ENCODE measurements at regions not wholly inside any gene's neighbourhood (a gene's known extent, or its start where the extent isn't known, plus 50 kb on each side); places are given as distances from the start of the nearest gene placed in this dataset.

DNA sequence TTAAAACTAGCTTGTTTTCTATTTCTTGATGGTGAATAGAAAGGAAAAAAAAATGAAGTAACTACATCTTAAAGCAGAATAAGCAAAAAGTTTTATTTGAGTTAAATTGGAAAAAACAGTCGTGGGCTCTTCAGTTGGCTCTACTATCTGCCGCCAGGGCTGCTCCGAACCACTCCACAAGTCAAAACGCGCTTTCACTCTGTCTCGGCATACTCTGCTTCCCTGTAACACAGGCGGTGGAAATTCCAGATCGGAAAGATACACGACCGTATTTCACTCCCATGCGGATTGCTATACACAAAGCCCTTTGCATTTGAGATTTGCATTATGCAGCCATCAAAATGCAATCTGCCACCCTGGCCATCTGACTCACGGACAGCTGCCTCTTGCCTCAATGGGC, 505.6 kb downstream of the IRX1 start:
- DNase-seq (ENCODE audit: low spot score), result no peak

DNA sequence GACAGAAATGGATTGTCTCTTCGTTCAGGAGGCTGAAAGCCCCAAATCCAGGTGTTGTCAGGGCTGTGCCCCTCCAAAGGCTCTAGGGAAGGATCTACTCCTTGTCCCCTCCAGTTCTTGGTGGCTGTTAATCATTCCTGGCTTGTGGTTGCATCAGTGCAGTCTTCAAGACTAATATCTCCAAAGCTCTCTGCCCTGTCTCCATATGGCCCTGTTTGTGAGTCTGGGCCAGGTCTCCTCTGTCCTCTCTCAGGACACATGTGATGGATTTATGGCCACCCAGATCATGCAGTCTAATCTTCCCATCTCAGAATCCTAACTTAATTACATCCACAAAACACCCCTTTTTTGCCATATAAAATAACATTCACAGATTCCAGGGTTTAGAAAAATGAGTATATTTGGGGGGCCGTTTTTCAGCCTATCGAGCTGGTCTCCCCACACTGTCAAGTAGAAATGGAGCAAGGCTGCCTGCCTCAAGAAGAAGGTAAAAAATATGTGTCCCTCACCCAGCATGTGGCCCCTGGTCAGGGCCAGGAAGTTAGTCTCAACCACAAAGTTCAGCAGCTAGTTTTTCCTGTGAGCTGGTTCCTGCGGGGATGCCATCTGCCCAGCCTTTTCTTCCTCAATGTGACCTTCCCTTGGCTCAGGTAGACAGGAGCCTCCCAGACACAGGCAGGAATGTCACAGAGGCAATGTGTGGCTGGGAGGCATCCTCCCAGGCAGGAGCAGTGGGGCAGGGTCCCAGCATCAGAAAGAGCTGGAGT, 509.4 kb downstream of the IRX1 start:
- no peak for DNase-seq (ENCODE audit: low spot score)

DNA sequence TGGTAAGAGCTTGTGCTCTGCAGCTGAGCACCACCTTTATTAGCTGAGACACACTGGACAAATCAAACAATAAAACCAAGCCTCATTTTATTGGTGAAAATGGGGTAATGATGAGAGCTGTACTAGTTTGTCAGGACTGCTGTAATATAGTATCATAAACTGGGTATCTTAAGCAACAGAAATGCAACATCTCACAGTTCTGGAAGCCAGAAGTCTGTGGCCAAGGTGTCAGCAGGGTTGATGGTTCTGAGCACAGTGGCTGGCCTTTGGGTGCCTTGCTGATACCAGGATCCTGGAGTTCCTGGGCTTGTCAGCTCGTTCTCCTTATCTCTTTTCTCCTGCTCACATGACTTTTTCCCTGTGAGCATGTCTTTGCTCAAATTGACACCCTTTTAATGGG, 513.1 kb downstream of the IRX1 start:
- DNase-seq (ENCODE audit: low spot score), result no peak

DNA sequence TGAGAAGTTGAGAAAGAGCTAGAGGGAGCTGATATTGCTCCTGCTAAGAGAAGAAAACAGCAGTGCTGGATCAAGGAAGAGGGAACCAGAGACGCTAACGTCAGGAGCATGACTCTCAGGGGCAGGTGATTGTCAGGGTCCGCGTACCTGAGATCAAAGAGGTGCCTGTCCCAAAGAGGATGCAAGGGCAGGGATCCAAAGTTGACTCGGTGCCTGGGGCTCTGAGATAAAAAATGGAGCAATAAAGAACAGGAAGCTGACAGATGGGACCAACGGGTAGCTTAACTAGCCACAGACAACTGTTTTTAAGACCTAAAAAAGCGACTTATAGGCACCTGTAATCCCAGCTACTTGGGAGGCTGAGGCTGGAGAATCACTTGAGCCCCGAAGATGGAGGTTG, 517.8 kb downstream of the IRX1 start:
- no peak for DNase-seq (ENCODE audit: low spot score)

DNA sequence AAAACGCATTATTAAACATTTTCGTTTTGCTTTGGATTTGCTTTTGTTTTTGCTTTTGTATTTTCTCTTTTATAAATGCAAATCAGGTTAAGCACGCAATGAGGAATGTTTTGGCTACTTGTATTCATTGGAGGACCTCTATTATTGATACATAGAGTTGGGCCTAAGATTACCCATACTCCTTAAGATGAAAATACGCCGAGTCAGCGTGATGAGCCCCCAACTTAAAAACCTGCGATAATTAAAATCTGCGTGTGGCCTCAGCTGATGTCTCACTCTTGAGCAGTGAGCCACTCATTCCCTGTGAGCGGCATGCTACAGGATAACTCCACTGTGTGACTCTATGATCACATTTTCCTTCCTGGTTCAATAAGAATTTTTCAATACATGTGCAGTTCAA, 518.3 kb downstream of the IRX1 start:
- no peak for DNase-seq (ENCODE audit: low spot score)

DNA sequence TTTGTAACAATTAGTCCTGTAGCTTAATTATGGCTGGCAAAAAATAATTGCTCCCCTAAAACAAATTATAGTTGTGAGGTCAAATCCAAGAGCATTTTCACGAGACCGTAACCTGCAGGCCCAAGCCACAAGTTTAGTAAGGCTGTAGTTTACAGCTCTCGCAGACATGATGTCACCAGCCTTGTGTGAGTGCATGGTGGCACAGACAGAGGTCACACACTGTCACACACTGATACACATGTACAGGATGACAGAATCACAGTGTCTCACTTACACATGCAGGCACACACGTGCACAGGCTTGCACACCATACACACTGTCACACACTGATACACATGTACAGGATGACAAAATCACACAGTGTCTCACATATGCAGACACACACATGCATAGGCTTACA, 518.8 kb downstream of the IRX1 start:
- no peak for DNase-seq (ENCODE audit: low spot score)

DNA sequence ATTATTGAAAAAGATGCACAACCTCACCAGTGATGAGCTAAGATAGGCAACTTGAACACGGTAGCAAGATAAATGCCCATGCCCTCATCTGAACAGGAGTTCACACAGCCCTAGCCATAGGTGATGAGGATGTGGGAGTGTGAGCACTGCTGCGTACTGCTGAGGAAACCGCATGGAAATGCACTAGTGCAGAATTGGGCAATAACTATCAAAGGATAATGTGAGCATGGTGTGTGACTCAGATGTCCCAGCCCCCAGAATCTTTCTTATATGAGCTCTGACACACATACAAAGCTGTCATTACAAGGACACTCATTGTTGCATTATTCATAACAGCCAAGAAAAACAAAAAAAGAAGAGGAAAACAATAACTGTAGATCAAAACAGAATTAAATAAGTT, 521.2 kb downstream of the IRX1 start:
- DNase-seq (ENCODE audit: low spot score), result no peak

DNA sequence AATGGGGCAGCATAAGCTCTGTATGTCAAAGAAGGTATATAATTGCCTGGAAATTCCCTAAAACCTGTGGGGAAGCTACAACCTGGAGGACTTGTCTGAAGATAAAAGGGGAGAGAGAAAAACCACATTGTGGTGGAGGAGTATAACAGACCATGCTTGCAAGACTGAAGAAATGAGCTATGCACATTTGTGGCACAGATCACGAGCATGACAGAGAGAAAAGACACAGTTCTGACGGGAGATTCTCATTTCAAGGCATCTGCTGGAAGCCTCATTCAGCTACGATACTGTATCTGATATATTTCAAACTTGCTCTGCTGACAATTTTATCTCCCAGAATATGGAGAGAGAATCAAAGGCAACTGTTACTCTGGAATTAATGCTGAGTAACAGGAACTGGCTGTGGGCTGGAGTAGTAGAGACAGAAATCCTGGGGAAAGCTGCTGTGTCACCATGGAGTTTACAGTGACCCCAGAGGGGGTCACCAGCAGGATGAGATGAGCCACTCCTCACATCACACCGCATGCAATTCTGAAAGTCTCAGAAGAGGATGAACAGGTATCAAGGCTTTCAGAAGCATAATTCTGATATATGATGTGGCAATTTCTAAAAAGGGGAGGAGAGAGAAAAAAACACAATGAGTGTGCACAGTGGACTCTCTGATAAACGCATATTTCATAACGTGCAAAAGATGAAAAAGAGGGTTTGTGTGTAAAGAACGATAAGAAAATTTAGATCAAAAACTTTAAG, 528.8 kb downstream of the IRX1 start:
- no peak for DNase-seq (ENCODE audit: low spot score)

DNA sequence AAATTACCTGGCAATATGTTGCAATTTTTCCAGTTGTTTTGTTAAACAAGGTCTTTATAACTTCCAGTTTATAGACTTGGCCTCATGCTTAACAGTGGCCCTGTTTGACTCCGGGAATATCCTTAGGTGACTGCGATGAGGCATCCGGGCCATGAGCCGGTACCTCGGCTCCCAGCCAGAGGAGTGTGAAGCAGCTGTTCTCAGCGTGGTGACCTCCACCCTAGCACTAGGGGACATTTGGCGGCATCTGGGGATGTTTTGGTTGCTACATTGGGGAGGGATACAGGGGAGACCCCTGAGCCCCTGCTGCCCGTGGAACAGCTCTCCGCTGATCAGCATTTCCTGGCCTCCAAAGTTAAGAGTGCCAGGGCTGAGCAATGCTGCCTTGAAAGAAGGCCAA, 533.4 kb downstream of the IRX1 start:
- DNase-seq (ENCODE audit: low spot score), result no peak

DNA sequence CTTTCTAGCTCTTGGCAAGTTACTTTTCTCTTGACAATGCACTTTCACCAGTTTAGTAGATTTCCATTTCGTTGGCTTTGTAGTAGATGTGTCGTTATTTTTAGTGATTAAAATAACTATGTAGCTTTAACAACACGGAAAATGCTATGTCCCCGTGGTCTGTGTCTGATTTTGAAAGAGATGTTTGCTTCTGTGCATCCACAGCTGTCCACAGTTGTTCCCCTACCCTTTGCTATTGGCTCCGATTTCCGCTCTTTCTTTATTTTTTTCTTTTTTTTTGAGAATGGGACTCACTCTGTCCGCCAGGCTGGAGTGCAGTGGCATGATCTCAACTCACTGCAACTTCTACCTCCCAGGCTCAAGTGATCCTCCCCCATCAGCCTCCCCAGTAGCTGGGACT, 533.9 kb downstream of the IRX1 start:
- no peak for DNase-seq (ENCODE audit: low spot score)

DNA sequence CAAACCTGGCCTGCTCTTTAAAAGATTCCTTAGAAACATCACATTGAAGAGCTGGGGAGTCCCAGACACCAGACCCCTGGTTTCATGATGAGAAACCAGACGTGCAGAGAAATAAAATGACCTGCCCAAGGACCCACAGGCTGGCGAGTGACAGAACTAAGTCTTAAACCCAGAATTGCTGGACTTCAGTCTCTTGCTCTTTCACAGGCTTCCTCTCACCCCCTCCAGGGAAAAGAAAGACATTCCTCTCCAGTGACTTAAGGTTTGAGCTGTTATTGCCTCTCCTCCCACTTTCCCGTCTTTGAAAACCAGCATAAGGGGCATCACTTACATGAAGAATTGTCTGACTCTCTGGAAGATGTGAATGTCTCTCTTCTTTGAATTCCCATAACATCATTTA, 535.2 kb downstream of the IRX1 start:
- DNase-seq (ENCODE audit: low spot score), result no peak

DNA sequence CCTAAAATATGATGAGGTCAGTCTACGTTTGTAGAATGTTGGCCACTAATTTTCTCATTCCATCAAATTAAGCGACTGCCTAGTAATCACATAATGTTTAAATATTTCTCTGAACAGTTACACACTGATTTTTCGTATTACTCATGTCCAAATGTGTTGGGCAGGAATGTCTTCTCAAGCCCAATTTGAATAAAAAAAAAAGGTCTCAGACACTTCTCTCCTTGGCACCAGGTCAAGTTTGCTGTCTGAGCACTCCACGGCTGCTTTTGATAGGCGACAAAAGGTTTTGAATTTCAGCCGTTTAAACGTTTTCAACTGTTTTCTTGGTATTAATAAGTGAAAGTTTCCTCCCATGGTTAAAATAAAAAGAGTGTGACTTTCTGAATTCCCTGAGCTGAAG, 542.1 kb downstream of the IRX1 start:
- no peak for DNase-seq (ENCODE audit: low spot score)

DNA sequence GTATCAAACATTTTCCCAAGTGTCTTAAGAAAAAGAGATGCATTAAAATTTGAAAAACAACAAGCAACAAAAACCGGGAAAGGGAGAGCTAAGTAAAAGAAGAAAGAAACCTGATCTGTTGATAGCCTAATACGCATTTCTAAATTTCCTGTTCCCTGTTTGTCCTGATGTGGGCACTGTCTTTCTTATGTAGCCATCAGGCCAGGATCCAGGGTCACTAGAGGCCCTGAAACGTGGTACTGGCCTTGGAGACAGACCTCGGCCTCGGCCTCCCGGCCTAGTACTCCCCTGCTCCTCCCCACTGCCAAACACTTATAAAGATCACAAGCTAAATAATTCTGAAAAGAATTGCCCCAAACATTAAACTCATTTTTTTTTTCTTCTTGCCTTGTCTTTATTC, 547.2 kb downstream of the IRX1 start:
- no peak for DNase-seq (ENCODE audit: low spot score)

DNA sequence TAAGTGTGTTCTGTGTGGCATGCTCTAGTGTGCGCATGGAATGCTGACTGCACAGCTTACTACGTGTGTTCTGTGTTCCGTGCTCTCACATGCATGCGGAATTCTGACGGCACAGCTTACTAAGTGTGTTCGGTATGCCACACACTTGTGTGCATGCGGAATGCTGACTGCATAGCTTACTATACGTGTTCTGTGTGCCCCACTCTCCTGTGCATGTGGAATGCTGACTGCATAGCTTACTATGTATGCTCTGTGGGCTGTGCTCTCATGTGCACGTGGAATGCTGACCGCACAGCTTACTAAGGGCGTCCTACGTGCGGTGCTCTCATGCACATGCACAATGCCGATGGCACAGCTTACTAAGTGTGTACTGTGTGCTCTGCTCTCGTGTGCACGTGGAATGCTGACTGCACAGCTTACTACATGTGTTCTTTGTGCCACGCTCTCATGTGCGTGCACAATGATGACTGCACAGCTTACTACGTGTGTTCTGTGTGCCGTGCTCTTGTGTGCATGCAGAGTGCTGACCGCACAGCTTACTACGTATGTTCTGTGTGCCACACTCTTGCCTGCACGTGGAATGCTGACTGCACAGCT, 548.9 kb downstream of the IRX1 start:
- DNase-seq (ENCODE audit: low spot score), result no peak

DNA sequence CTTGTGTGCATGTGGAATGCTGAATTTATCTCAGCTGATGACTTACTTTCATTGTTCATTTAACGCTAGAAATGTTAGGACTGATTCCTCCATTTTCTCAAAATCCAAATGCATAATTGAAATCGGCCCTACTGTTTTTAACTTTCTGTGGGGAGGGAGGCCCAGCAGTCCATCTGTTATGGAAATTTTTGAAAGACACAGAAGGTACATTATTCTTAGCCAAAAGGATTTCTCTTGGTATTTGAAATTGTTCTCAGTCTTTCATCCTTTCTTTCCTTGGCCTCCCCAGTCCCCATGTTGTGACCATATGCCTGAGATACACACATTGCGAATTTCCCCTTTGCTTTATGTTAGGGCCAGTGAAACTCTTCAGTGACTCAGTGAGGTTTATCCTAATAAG, 549.9 kb downstream of the IRX1 start:
- no peak for DNase-seq (ENCODE audit: low spot score)

DNA sequence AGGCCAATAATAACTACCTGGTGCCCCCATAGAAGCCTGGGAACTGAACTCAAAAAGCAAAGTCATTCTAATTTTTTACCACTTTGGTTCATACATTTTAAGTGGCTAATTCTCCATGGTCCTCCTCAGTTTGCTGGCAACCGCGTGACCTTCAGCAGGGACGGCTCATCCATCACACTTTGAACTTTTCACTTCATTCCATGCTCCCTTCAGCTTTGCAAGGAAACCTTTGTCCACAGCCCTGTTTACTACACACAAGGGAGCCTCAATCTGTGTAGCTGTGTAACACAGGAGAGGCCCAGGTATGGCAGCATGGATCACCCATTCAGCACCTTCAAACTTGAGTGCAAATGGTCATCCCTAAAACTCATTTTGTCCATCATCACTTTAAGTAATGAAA, 552.4 kb downstream of the IRX1 start:
- no peak for DNase-seq (ENCODE audit: low spot score)

DNA sequence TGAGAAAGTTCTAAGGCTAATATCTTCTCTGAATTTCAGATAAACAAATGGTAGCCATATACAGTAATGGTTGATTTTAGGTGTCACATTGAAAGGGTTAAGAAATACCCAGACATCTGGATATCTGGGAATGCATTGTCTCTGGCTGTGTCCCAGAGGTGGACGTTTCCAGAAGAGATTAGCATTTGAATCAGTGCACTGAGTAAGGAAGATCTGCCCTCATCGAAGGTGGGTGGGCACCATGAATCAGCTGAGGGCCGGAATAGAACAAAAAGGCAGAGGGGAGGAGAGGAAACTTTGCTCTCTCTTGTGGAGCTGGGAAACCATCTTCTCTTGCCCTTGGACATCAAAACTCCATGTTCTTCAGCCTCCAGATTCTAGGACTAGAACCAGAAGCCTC, 554.4 kb downstream of the IRX1 start:
- no peak for DNase-seq (ENCODE audit: low spot score)

DNA sequence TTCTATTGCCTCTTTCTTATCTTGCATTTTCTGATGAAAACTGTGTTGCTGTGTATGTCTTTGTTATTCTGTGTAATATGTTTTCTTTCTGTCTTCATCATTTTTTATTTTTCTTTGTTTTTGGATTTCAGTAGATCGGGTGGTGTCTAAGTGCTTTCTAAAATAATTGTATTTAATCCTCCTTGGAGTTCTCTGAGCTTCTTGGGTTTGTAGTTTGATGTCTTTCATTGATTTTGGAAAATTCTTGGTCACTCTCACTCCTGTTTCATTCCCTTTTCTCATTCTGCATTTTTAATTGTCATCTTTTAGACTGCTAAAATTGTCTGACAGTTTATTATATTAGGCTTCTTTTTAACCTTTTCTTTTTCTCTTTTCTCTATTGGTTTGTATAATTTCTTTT, 560.5 kb downstream of the IRX1 start:
- DNase-seq (ENCODE audit: low spot score), result no peak

DNA sequence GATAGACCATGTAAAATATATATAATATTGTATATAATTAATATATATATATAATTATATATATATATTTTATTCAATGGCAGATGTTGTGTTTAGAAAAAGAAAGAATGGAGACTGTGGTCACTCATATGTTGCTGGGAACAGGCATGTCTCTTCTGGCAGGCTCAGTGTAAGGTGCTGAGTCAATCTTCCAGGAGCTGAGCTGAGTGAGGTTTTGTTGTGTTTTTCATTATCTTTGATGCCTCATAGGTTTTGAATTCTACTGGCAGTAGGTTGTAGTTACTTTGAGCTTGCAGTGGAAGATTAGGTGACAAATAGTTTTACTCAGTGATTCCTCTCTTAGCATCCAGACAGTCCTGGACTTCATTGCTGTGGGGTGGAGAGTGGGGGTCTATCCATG, 561.3 kb downstream of the IRX1 start:
- no peak for DNase-seq (ENCODE audit: low spot score)

DNA sequence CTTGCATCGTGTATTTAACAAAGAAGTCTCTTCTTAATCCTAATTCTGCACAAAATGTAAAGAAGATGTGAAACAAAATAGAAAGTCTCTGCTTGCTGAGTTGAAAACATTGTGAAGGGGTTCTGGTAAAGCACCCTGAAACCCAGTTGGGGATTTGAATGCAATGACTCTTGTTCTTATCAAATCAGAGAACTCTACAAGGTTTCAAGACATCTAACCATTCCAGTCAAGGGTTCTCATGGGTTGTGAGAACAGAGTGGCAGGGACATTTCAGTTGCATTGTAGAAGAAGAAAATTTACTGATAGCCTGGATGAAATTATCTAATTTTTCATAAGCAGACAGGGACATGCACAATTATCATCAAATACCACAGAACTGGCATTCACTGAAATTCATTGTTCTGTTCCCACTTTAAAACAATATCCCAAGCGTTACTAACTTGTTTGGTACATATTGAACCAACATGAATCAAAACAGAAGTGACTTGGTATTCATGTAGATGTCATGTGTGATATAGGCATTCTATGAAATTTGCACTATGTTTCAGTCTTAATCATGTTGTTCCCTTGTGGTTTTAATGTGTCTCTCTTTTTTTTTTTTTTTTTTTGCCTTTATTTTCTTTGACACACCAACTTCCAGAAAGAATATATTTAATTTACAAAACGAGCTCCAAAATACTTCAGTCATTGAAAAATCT, 563.3 kb downstream of the IRX1 start:
- DNase-seq (ENCODE audit: low spot score), result no peak

DNA sequence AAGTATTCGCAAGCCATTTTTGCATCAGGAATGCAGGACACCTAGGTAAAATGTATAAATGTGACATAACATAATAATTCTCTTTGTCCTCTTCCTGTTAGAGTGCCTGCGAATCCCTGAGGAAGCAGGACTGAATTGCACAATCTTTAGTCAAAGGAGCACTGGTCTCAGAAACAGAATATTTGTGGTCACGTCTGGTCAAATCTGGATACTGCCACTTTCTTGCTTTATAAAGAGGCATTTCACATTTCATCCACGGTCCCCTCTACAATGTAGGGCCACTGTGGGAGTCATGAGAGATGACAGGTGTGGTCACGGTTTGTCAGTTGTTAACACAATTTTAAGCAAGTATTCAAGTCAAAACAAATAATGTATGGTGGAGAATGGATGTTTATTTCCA, 564.0 kb downstream of the IRX1 start:
- DNase-seq (ENCODE audit: low spot score), result no peak

DNA sequence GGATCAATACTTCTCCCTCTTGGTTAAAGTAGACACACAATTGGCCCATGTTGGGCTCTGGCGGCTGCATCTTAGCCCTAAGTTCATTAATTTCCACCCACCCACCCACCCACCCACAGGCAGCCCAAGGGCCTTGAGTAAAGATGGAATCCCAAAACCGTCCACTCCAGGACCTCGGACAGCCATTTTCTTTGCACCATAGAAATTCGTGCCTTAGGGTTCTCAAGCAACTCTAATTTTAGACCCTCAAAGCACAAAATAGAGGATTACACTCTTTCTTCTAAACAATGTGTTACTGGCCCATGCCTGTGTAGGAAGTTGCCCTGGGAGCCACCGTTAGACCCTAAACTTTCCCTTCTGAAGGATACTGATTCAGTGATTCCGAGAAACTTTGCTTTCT, 568.5 kb downstream of the IRX1 start:
- no peak for DNase-seq (ENCODE audit: low spot score)

Measured in mesenteric fat pad (tissue), 1 donor.